Transverse colon (tissue), 3 donors: ENCODE measurements at regions not wholly inside any gene's neighbourhood (a gene's known extent, or its start where the extent isn't known, plus 50 kb on each side); places are given as distances from the start of the nearest gene placed in this dataset.

ENCODE experiments used
- POLR2A ChIP-seq: fragments of 450-650 bp; IDR thresholded peaks from one replicate; pipeline ENCODE4 v1.6.1; 2016; ENCODE audit warnings: antibody characterized with exemption, mild to moderate bottlenecking, moderate library complexity
- TF ChIP-seq, protein P1 (sequence below), 5 experiments: fragments of 200-600 bp in 3 of 5; fragments of 450-650 bp in 2 of 5; sonication (generic) in 3 of 5; IDR thresholded peaks; 1 replicate in 2 of 5; 2 replicates in 3 of 5; pipeline ENCODE4 v1.5.1; 2016 to 2017; ENCODE audit warnings: antibody characterized with exemption in 5 of 5, inconsistent platforms in 3 of 5, mild to moderate bottlenecking in 2 of 5, moderate library complexity in 1 of 5

GRCh38 chr13:65946387-65946786 lies 1283.7 kb downstream of the PCDH9 start:
- TF ChIP-seq, protein P1, sequence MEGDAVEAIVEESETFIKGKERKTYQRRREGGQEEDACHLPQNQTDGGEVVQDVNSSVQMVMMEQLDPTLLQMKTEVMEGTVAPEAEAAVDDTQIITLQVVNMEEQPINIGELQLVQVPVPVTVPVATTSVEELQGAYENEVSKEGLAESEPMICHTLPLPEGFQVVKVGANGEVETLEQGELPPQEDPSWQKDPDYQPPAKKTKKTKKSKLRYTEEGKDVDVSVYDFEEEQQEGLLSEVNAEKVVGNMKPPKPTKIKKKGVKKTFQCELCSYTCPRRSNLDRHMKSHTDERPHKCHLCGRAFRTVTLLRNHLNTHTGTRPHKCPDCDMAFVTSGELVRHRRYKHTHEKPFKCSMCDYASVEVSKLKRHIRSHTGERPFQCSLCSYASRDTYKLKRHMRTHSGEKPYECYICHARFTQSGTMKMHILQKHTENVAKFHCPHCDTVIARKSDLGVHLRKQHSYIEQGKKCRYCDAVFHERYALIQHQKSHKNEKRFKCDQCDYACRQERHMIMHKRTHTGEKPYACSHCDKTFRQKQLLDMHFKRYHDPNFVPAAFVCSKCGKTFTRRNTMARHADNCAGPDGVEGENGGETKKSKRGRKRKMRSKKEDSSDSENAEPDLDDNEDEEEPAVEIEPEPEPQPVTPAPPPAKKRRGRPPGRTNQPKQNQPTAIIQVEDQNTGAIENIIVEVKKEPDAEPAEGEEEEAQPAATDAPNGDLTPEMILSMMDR (IDR thresholded peaks at IDR 0.05): no peak
- no peak for TF ChIP-seq POLR2A
